ENCODE measurements at regions not wholly inside any gene's neighbourhood (a gene's known extent, or its start where the extent isn't known, plus 50 kb on each side); places are given as distances from the start of the nearest gene placed in this dataset.

- no peak for FAIRE-seq
These were observed 668.5 kb downstream of the ISL1 start for GRCh38 chr5:52051759-52052158.

More at GRCh38 chr5:52051759-52052158, 668.5 kb downstream of the ISL1 start:
- ChIA-PET POLR2A (no interaction called here), RAD21 (ENCODE audit: unreplicated experiment) (no interaction called here), CTCF (no interaction called here), SMC1A (ENCODE audit: uncharacterized antibody, unreplicated experiment) (no interaction called here)
- Histone ChIP-seq H2AFZ (ENCODE audit: control insufficient read depth, low read depth, low read length) (no peak overlapping the region), H3K79me2 (ENCODE audit: control insufficient read depth, insufficient read depth, low read length) (no peaks in the 10 kb centered on the region), H3K9me3 (replicated peaks; ENCODE audit: control insufficient read depth, insufficient read depth, low read length) (no peaks in the 10 kb centered on the region), H3K36me3 (ENCODE audit: control insufficient read depth in 2 of 2, insufficient read depth in 2 of 2, low read length in 1 of 2) (no peaks in the 10 kb centered on the region), H3K27me3 (replicated peaks in 1 of 2; ENCODE audit: control insufficient read depth in 2 of 2, insufficient read depth in 2 of 2, low read length in 1 of 2) (no peaks in the 10 kb centered on the region), H4K20me1 (ENCODE audit: control insufficient read depth, insufficient read depth) (no peaks in the 10 kb centered on the region), H3K27ac (ENCODE audit: control insufficient read depth, insufficient read depth) (no peak overlapping the region), H3K4me3 (no peak overlapping the region), H3K9ac (ENCODE audit: control insufficient read depth, insufficient read depth, low read length) (no peak overlapping the region), H3K4me1 (ENCODE audit: control insufficient read depth, insufficient read depth, low read length) (no peaks in the 10 kb centered on the region), H3K4me2 (ENCODE audit: control insufficient read depth, insufficient read depth) (no peak overlapping the region)
- WGBS (ENCODE audit: insufficient coverage, insufficient replicate concordance, low lambda C conversion rate, missing lambda C conversion rate), result 51% methylated on average over 3 of the region's 3 CpGs
- TF ChIP-seq NFYB (IDR thresholded peaks at IDR 0.05; ENCODE audit: insufficient read depth, low read depth, low read length) (no peak), ZNF622 (IDR thresholded peaks at IDR 0.05) (no peak), E2F8 (IDR thresholded peaks at IDR 0.05; ENCODE audit: low read depth, partially characterized antibody) (no peak), FOS (IDR thresholded peaks at IDR 0.05; ENCODE audit: borderline replicate concordance, extremely low read depth, insufficient read length) (no peak), SREBF2 (IDR thresholded peaks at IDR 0.05; ENCODE audit: low read length) (no peak), NR2F1 (conservative IDR thresholded peaks at IDR 0.05) (no peak), NFXL1 (IDR thresholded peaks at IDR 0.05; ENCODE audit: borderline replicate concordance) (no peak), CHD2 (IDR thresholded peaks at IDR 0.05; ENCODE audit: borderline replicate concordance, low read depth, low read length) (no peak), ELK1 (IDR thresholded peaks at IDR 0.05; ENCODE audit: low read depth, low read length) (no peak), EGR1 (IDR thresholded peaks at IDR 0.05; ENCODE audit: borderline replicate concordance in 1 of 2, low read depth in 2 of 2, low read length in 2 of 2) (no peak), YY1 (IDR thresholded peaks at IDR 0.05; ENCODE audit: low read depth, low read length) (no peak), BHLHE40 (IDR thresholded peaks at IDR 0.05; ENCODE audit: borderline replicate concordance in 1 of 2, low read depth in 2 of 2, low read length in 1 of 2) (no peak), MYC (IDR thresholded peaks at IDR 0.05; ENCODE audit: insufficient read depth, insufficient read length, insufficient replicate concordance, low read length, severe bottlenecking) (no peak), SIN3A (IDR thresholded peaks at IDR 0.05; ENCODE audit: low read depth, low read length) (no peak), POLR2AphosphoS2 (IDR thresholded peaks at IDR 0.05; ENCODE audit: low read depth, low read length) (no peak), ZSCAN29 (IDR thresholded peaks at IDR 0.05) (no peak)
- ATAC-seq (no peak), DNase-seq (ENCODE audit: low read depth, low spot score) (no peak)
- BruUV-seq (replicated peaks), result no TSS peak
- in situ Hi-C loops (cut with MboI) (no loop called here), intact Hi-C loops (cut with micrococcal nuclease; ENCODE audit: unreplicated experiment) (no loop called here)

Data from GM12878 (cell line).